Neuronal stem cell (in vitro differentiated cells): ENCODE measurements at regions not wholly inside any gene's neighbourhood (a gene's known extent, or its start where the extent isn't known, plus 50 kb on each side); places are given as distances from the start of the nearest gene placed in this dataset.

Experiments used
- DNase-seq: peaks from one replicate; pipeline ENCODE4 v3.0.0-alpha.2; 2013; ENCODE audit warnings: low spot score
- H2AFZ ChIP-seq: one replicate; pipeline ENCODE4 v1.6.1; 2013; ENCODE audit warnings: mild to moderate bottlenecking, low read length, inconsistent platforms
- H2AK5ac ChIP-seq: 2 replicates; pipeline ENCODE4 v1.6.1; 2013; ENCODE audit warnings: low read depth, mild to moderate bottlenecking, inconsistent platforms, low read length, moderate library complexity, mixed read lengths
- H2BK120ac ChIP-seq: 2 replicates; pipeline ENCODE4 v1.6.1; 2013; ENCODE audit warnings: low read depth, mild to moderate bottlenecking, inconsistent platforms, low read length, moderate library complexity, mixed read lengths
- H2BK12ac ChIP-seq: one replicate; pipeline ENCODE4 v1.6.1; 2013; ENCODE audit warnings: low read length, inconsistent platforms
- H2BK15ac ChIP-seq: 2 replicates; pipeline ENCODE4 v1.6.1; 2013; ENCODE audit warnings: mild to moderate bottlenecking, low read length, inconsistent platforms, mixed read lengths
- H2BK5ac ChIP-seq: one replicate; pipeline ENCODE4 v1.6.1; 2013; ENCODE audit warnings: inconsistent platforms, mild to moderate bottlenecking, low read length, moderate library complexity
- H3K14ac ChIP-seq: one replicate; pipeline ENCODE4 v1.6.1; 2013; ENCODE audit warnings: low read length, inconsistent platforms
- H3K18ac ChIP-seq: 2 replicates; pipeline ENCODE4 v1.6.1; 2013; ENCODE audit warnings: low read length, inconsistent platforms
- H3K23ac ChIP-seq: 2 replicates; pipeline ENCODE4 v1.6.1; 2013; ENCODE audit warnings: low read depth, mild to moderate bottlenecking, mixed read lengths, low read length, inconsistent platforms; ENCODE audit not compliant: poor library complexity
- H3K27ac ChIP-seq: replicated peaks from 3 replicates; pipeline ENCODE4 v1.5.1; 2013; ENCODE audit warnings: low read length, inconsistent platforms
- H3K27me3 ChIP-seq, 3 experiments: 2 replicates each; pipeline ENCODE4 v1.6.1; 2013; ENCODE audit warnings: low read length in 3 of 3, mild to moderate bottlenecking in 2 of 3, inconsistent platforms in 1 of 3, low read depth in 1 of 3, mixed read lengths in 1 of 3, moderate library complexity in 1 of 3; ENCODE audit not compliant: control insufficient read depth in 3 of 3, insufficient read depth in 3 of 3
- H3K36me3 ChIP-seq, 2 donors: replicated peaks in 1 of 2; 2 replicates each; pipeline ENCODE4 v1.6.1; 2013; ENCODE audit warnings: low read length in 2 of 2; ENCODE audit not compliant: control insufficient read depth in 2 of 2, insufficient read depth in 2 of 2
- H3K4ac ChIP-seq: 2 replicates; pipeline ENCODE4 v1.6.1; 2013; ENCODE audit warnings: inconsistent platforms, mild to moderate bottlenecking, low read length, moderate library complexity
- H3K4me1 ChIP-seq, 2 donors: 1 replicate in 1 of 2; 2 replicates in 1 of 2; pipeline ENCODE4 v1.6.1; 2013; ENCODE audit warnings: low read length in 2 of 2, low read depth in 1 of 2; ENCODE audit not compliant: control insufficient read depth in 2 of 2, insufficient read depth in 1 of 2
- H3K4me2 ChIP-seq: one replicate; pipeline ENCODE4 v1.6.1; 2013; ENCODE audit warnings: mild to moderate bottlenecking, low read length, inconsistent platforms; ENCODE audit not compliant: insufficient read depth, poor library complexity, severe bottlenecking
- H3K4me3 ChIP-seq, 2 donors: 2 replicates each; pipeline ENCODE4 v1.5.1; 2013; ENCODE audit warnings: low read length in 2 of 2, mild to moderate bottlenecking in 2 of 2, inconsistent platforms in 1 of 2, moderate library complexity in 1 of 2
- H3K79me1 ChIP-seq: one replicate; pipeline ENCODE4 v1.6.1; 2013; ENCODE audit warnings: low read depth, mild to moderate bottlenecking, inconsistent platforms, low read length, moderate library complexity
- H3K9ac ChIP-seq: one replicate; pipeline ENCODE4 v1.6.1; 2013; ENCODE audit warnings: mild to moderate bottlenecking, low read depth, low read length, inconsistent platforms; ENCODE audit not compliant: poor library complexity
- H3K9me3 ChIP-seq, 2 donors: replicated peaks in 1 of 2; 2 replicates each; pipeline versions ENCODE3 to v1.6.1; 2013; ENCODE audit warnings: low read length in 2 of 2, mild to moderate bottlenecking in 2 of 2, inconsistent platforms in 1 of 2, low read depth in 1 of 2, mixed read lengths in 1 of 2, moderate library complexity in 1 of 2; ENCODE audit not compliant: control insufficient read depth in 2 of 2, insufficient read depth in 1 of 2
- H4K8ac ChIP-seq: one replicate; pipeline ENCODE4 v1.6.1; 2013; ENCODE audit warnings: low read depth, mild to moderate bottlenecking, inconsistent platforms, low read length, moderate library complexity
- H4K91ac ChIP-seq: one replicate; pipeline ENCODE4 v1.6.1; 2013; ENCODE audit warnings: low read length, low read depth, mild to moderate bottlenecking, inconsistent platforms; ENCODE audit not compliant: poor library complexity
- WGBS, 2 donors: extraction: QIAGEN DNeasy Blood & Tissue Kit; methylation state at CpG; one replicate each; pipeline ENCODE4 v1.1.7; 2013; ENCODE audit warnings: missing lambda C conversion rate in 2 of 2, mixed read lengths in 1 of 2; ENCODE audit not compliant: insufficient read length in 2 of 2, insufficient replicate concordance in 1 of 2; ENCODE audit errors: extremely low coverage in 2 of 2; 5-methylcytosine and 5-hydroxymethylcytosine counted together

- Histone ChIP-seq H3K14ac (no peak overlapping the region), H3K18ac (no peak overlapping the region), H3K4me1 (no peaks in the 10 kb centered on the region), H3K79me1 (no peaks in the 10 kb centered on the region), H2AFZ (no peak overlapping the region), H4K8ac (no peak overlapping the region), H3K9me3 (peaks cover 0 to 3% of the 10 kb centered on the region in 2 donors), H2BK15ac (no peak overlapping the region), H2BK120ac (no peak overlapping the region), H3K27ac (no peak overlapping the region), H4K91ac (no peak overlapping the region), H2AK5ac (no peak overlapping the region), H2BK12ac (no peak overlapping the region), H3K9ac (no peak overlapping the region), H3K4ac (no peak overlapping the region), H3K23ac (no peak overlapping the region), H3K4me3 (no peak overlapping the region), H2BK5ac (no peak overlapping the region), H3K4me2 (no peak overlapping the region), H3K36me3 (no peaks in the 10 kb centered on the region), H3K27me3 (no peaks in the 10 kb centered on the region)
- no CpG with 5 or more reads among the region's 1 CpG for WGBS, 2 donors
- no peak for DNase-seq
Observed at GRCh38 chrX:54615109-54615508, 85.1 kb downstream of the GNL3L start.

GRCh38 chrX:54633641-54634040 is 103.6 kb downstream of the GNL3L start:
- DNase-seq: no peak
- Histone ChIP-seq H2BK120ac (no peak overlapping the region), H2AFZ (peak overlapping the region; percentile 75), H3K4me3 (no peak overlapping the region), H2BK15ac (no peak overlapping the region), H3K4me1 (peaks cover 0 to 3% of the 10 kb centered on the region in 2 donors), H3K23ac (no peak overlapping the region), H4K91ac (no peak overlapping the region), H3K27ac (no peak overlapping the region), H3K79me1 (no peaks in the 10 kb centered on the region), H3K4ac (no peak overlapping the region), H3K36me3 (no peaks in the 10 kb centered on the region), H3K14ac (no peak overlapping the region), H3K18ac (no peak overlapping the region), H3K4me2 (no peak overlapping the region), H4K8ac (no peak overlapping the region), H2BK5ac (no peak overlapping the region), H2AK5ac (no peak overlapping the region), H3K27me3 (no peaks in the 10 kb centered on the region), H3K9me3 (no peaks in the 10 kb centered on the region), H3K9ac (no peak overlapping the region), H2BK12ac (no peak overlapping the region)
- no CpG with 5 or more reads among the region's 3 CpGs for WGBS, 2 donors

GRCh38 chrX:54639018-54639345 is 109.0 kb downstream of the GNL3L start:
- no peak overlapping the region for H4K91ac ChIP-seq
- no peak overlapping the region for H2BK15ac ChIP-seq
- H3K27me3 ChIP-seq: no peaks in the 10 kb centered on the region
- H3K9ac ChIP-seq: no peak overlapping the region
- no peak overlapping the region for H3K23ac ChIP-seq
- no peaks in the 10 kb centered on the region for H3K9me3 ChIP-seq
- peak overlapping the region in 1 of 2 donors; percentile 65 for H3K4me3 ChIP-seq
- peak overlapping the region; percentile 92 for H2AFZ ChIP-seq
- H2BK5ac ChIP-seq: no peak overlapping the region
- peak overlapping the region; percentile 43 for H3K27ac ChIP-seq
- H2AK5ac ChIP-seq: no peak overlapping the region
- H3K4ac ChIP-seq: no peak overlapping the region
- no peaks in the 10 kb centered on the region for H3K36me3 ChIP-seq
- no peak for DNase-seq
- H3K14ac ChIP-seq: no peak overlapping the region
- peaks cover 0 to 3% of the 10 kb centered on the region in 2 donors for H3K4me1 ChIP-seq
- H3K4me2 ChIP-seq: peak overlapping the region; percentile 25
- no CpG with 5 or more reads among the region's 3 CpGs for WGBS, 2 donors
- H2BK12ac ChIP-seq: no peak overlapping the region
- no peak overlapping the region for H2BK120ac ChIP-seq
- H3K79me1 ChIP-seq: no peaks in the 10 kb centered on the region
- H3K18ac ChIP-seq: no peak overlapping the region
- H4K8ac ChIP-seq: no peak overlapping the region

- Histone ChIP-seq H2AK5ac (no peak overlapping the region), H2AFZ (peak overlapping the region; percentile 92), H3K23ac (no peak overlapping the region), H3K18ac (peak overlapping the region; percentile 13), H3K79me1 (no peaks in the 10 kb centered on the region), H4K8ac (no peak overlapping the region), H3K9ac (no peak overlapping the region), H3K9me3 (no peaks in the 10 kb centered on the region), H2BK12ac (no peak overlapping the region), H3K14ac (no peak overlapping the region), H4K91ac (no peak overlapping the region), H3K27ac (peak overlapping the region; percentile 96), H3K36me3 (no peaks in the 10 kb centered on the region), H3K4me2 (peak overlapping the region; percentile 25), H3K27me3 (no peaks in the 10 kb centered on the region), H3K4me1 (peaks cover 0 to 3% of the 10 kb centered on the region in 2 donors), H2BK5ac (no peak overlapping the region), H3K4ac (no peak overlapping the region), H3K4me3 (peak overlapping the region; percentile 65 to 76), H2BK15ac (no peak overlapping the region), H2BK120ac (no peak overlapping the region)
- no CpG with 5 or more reads among the region's 47 CpGs for WGBS, 2 donors
- peak; percentile 87 for DNase-seq
Observed at GRCh38 chrX:54639346-54640102, 109.5 kb downstream of the GNL3L start.
